GM12892 (cell line): ENCODE measurements at regions not wholly inside any gene's neighbourhood (a gene's known extent, or its start where the extent isn't known, plus 50 kb on each side); places are given as distances from the start of the nearest gene placed in this dataset.
"Not testable (repeated sequence)": the region's sequence is repeated elsewhere in the genome, so short reads cannot be mapped to it uniquely, and the experiment has no call there.

Source experiments
- POLR2A ChIP-seq: IDR thresholded peaks from 2 replicates; pipeline ENCODE4 v1.6.1; 2011; ENCODE audit warnings: low read depth, low read length, control low read depth
- TAF1 ChIP-seq: IDR thresholded peaks from 2 replicates; pipeline ENCODE4 v1.6.1; 2011; ENCODE audit warnings: low read depth, mild to moderate bottlenecking, control low read depth, low read length, borderline replicate concordance

DNA sequence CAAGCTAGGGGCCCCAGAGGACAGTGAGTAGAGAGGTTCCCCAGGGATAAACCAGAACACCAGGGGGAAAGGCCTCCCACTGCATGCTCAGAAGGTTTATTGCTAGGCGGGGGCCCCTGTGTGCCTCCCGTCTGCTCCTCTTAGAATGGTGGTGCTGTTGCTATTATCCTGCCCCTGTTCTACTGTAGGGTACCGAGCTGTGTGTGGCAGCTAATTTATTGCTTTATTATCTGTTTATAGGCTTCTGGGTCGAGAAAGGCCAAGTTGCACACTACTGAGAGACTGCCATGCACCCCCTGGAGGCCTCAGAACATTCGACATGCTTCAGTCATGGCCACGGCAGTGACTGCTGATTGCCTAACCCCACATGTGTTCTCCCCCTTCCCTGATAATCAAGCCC, 373.6 kb downstream of the ANAPC1 start:
- TF ChIP-seq POLR2A, TAF1: not testable (repeated sequence)
